Uterus (tissue), 3 donors: ENCODE measurements at regions not wholly inside any gene's neighbourhood (a gene's known extent, or its start where the extent isn't known, plus 50 kb on each side); places are given as distances from the start of the nearest gene placed in this dataset.

Experiments
- DNase-seq, 2 donors: peaks; one replicate each; pipeline ENCODE4 v3.0.0-alpha.2; 2019 to 2020
- H3K27ac ChIP-seq, 2 donors: fragments of 200-600 bp; sonication (generic); 1 replicate in 1 of 2; 2 replicates in 1 of 2; pipeline ENCODE4 v1.5.1; 2016 to 2018
- H3K27me3 ChIP-seq, 2 donors: fragments of 200-600 bp; sonication (generic); one replicate each; pipeline ENCODE4 v1.5.1; 2018 to 2019; ENCODE audit warnings: control low read depth in 1 of 2
- H3K36me3 ChIP-seq, 2 donors: fragments of 200-600 bp; sonication (generic); one replicate each; pipeline ENCODE4 v1.5.1; 2019; ENCODE audit warnings: control low read depth in 1 of 2
- H3K4me1 ChIP-seq, 2 donors: fragments of 200-600 bp; sonication (generic); one replicate each; pipeline ENCODE4 v1.5.1; 2018 to 2019; ENCODE audit warnings: control low read depth in 1 of 2
- H3K4me3 ChIP-seq, 2 donors: fragments of 200-600 bp; sonication (generic); 1 replicate in 1 of 2; 2 replicates in 1 of 2; pipeline ENCODE4 v1.5.1; 2018 to 2019; ENCODE audit warnings: mild to moderate bottlenecking in 1 of 2
- H3K9me3 ChIP-seq, 2 donors: fragments of 200-600 bp; sonication (generic); one replicate each; pipeline ENCODE4 v1.5.1; 2019; ENCODE audit warnings: control low read depth in 1 of 2
- CTCF ChIP-seq, 4 experiments: fragments of 200-600 bp in 2 of 4; fragments of 450-650 bp in 2 of 4; sonication (generic) in 2 of 4; IDR thresholded peaks; one replicate each; pipeline ENCODE4 v1.5.1; 2016 to 2019; ENCODE audit warnings: antibody characterized with exemption in 4 of 4, mild to moderate bottlenecking in 2 of 4, moderate library complexity in 1 of 4
- POLR2A ChIP-seq, 2 donors: fragments of 450-650 bp; IDR thresholded peaks; one replicate each; pipeline ENCODE4 v1.6.1; 2016; ENCODE audit warnings: antibody characterized with exemption in 2 of 2, mild to moderate bottlenecking in 1 of 2, moderate library complexity in 1 of 2
- intact Hi-C: fragments of 100-400 bp; cut with DNase I; formaldehyde crosslinking; loops from one replicate; pipeline ENCODE4 v1.15.1; 2023; ENCODE audit warnings: low total_unique reads
- donor health status: DM: yes; HTN: yes; CAD: no.

- H3K4me3 ChIP-seq, result no peak overlapping the region
- no peaks in the 10 kb centered on the region for H3K36me3 ChIP-seq
- no peaks in the 10 kb centered on the region for H3K27me3 ChIP-seq
- intact Hi-C loops, result no loop called here
- no peak overlapping the region for H3K27ac ChIP-seq
- TF ChIP-seq CTCF (IDR thresholded peaks at IDR 0.05) (no peak), POLR2A (IDR thresholded peaks at IDR 0.05) (no peak)
- H3K4me1 ChIP-seq, result no peaks in the 10 kb centered on the region
- no peaks in the 10 kb centered on the region for H3K9me3 ChIP-seq
- no peak for DNase-seq
Observed at GRCh38 chr5:147961208-147961749, 54.9 kb upstream of the C5orf46 start.

GRCh38 chr5:147957901-147958300 is 51.6 kb upstream of the C5orf46 start:
- TF ChIP-seq CTCF (IDR thresholded peaks at IDR 0.05) (no peak), POLR2A (IDR thresholded peaks at IDR 0.05) (no peak)
- Histone ChIP-seq H3K36me3 (no peaks in the 10 kb centered on the region), H3K27ac (no peak overlapping the region), H3K27me3 (no peaks in the 10 kb centered on the region), H3K4me1 (no peaks in the 10 kb centered on the region), H3K9me3 (no peaks in the 10 kb centered on the region), H3K4me3 (no peak overlapping the region)
- intact Hi-C loops, result no loop called here
- no peak for DNase-seq

- H3K4me1 ChIP-seq, result no peaks in the 10 kb centered on the region
- no peak for DNase-seq
- H3K36me3 ChIP-seq, result no peaks in the 10 kb centered on the region
- H3K27me3 ChIP-seq, result no peaks in the 10 kb centered on the region
- no peak overlapping the region for H3K4me3 ChIP-seq
- intact Hi-C loops, result no loop called here
- no peak overlapping the region for H3K27ac ChIP-seq
- no peaks in the 10 kb centered on the region for H3K9me3 ChIP-seq
- no peak for TF ChIP-seq POLR2A (IDR thresholded peaks at IDR 0.05)
- TF ChIP-seq CTCF (IDR thresholded peaks at IDR 0.05), result no peak
Observed at GRCh38 chr5:147956842-147957223, 50.5 kb upstream of the C5orf46 start.

GRCh38 chr5:147956064-147956841 is 49.9 kb upstream of the C5orf46 start:
- no peak for DNase-seq
- Histone ChIP-seq H3K27me3 (no peaks in the 10 kb centered on the region), H3K36me3 (no peaks in the 10 kb centered on the region), H3K9me3 (no peaks in the 10 kb centered on the region), H3K4me3 (no peak overlapping the region), H3K27ac (no peak overlapping the region), H3K4me1 (no peaks in the 10 kb centered on the region)
- intact Hi-C loops, result no loop called here
- TF ChIP-seq POLR2A (IDR thresholded peaks at IDR 0.05) (no peak), CTCF (IDR thresholded peaks at IDR 0.05) (no peak)
